ENCODE measurements at regions not wholly inside any gene's neighbourhood (a gene's known extent, or its start where the extent isn't known, plus 50 kb on each side); places are given as distances from the start of the nearest gene placed in this dataset.

DNA sequence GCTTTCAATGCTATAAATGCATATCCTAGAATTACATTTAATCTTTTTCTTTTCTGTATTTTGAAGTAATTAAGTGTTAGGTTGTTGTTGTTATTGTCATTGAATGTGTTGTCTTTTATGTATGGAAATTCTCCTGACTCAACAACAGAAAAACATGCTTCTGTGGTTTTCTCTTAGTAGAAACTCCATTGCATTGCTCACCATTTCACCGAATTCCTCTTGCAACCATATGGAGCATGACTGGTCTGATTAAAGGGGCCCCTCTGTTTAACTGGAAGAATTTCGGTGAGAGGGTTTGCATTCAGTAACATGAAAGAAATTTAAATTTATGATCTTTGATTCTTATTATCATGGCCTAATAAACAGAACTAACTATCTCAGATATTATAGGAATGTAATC is 454.3 kb upstream of the JARID2 start:
- DNase-seq (ENCODE audit: low read depth, low spot score) = no peak
- no peak for FAIRE-seq
- POLR2A ChIA-PET = interaction anchor here (0.6 kb wide), 1 partner anchor 339 kb away, joined by 3 read pairs; no protein-coding TSS in a partner anchor

DNA sequence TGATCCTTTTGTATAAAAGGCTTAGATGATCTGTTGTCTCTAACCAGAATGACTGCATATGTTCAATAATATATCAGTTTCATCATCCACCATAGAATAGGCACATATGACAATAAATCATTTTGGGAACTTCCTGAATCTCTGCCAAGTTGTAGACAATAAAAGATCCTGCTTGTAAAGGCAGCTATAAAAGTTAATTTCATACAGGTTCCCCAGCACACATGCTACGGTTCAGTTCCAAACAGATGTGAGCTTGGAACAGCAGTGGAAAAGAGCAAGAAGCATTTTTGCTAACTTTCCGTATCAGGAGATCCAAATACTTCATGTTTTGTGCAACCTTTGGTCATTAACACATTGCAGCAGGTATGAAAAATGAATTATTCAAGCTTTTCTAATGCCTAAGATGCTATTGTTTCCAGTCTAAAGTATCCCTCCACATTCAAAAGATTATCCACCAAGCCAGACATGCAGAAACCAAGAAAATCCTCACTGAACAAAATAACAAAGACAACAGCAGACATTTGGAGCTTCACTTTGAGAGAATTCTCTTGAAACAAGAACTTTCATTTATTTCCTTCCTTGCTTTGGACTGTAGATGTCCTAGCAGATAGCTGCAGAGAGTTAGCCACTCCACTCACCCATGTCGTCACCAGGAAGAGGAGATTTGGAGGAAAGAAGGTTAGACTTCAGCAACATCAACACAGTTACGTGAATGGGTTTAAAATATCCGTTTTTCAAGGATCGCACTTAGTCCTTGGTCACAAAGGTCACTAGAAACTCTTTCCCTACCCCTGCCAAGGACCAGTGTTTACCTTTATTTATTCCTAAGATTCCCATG is 453.5 kb upstream of the JARID2 start:
- Histone ChIP-seq H3K4me1 (ENCODE audit: control insufficient read depth, insufficient read depth, low read length) (peaks cover 2% of the 10 kb centered on the region; the same call in 1 of the 2 replicates), H3K79me2 (ENCODE audit: control insufficient read depth, insufficient read depth, low read length) (no peaks in the 10 kb centered on the region), H2AFZ (ENCODE audit: control insufficient read depth, low read depth, low read length) (no peak overlapping the region), H3K4me3 (no peak overlapping the region), H3K27me3 (replicated peaks in 1 of 2; ENCODE audit: control insufficient read depth in 2 of 2, insufficient read depth in 2 of 2, low read length in 1 of 2) (no peaks in the 10 kb centered on the region), H4K20me1 (ENCODE audit: control insufficient read depth, insufficient read depth) (no peaks in the 10 kb centered on the region), H3K9me3 (replicated peaks; ENCODE audit: control insufficient read depth, insufficient read depth, low read length) (no peaks in the 10 kb centered on the region), H3K27ac (ENCODE audit: control insufficient read depth, insufficient read depth) (no peak overlapping the region), H3K36me3 (ENCODE audit: control insufficient read depth in 2 of 2, insufficient read depth in 2 of 2, low read length in 1 of 2) (no peaks in the 10 kb centered on the region), H3K9ac (ENCODE audit: control insufficient read depth, insufficient read depth, low read length) (no peak overlapping the region), H3K4me2 (ENCODE audit: control insufficient read depth, insufficient read depth) (no peak overlapping the region)
- RAD21 ChIA-PET (ENCODE audit: unreplicated experiment) = no interaction called here
- 57% methylated on average over 6 of the region's 6 CpGs for WGBS (ENCODE audit: insufficient coverage, insufficient replicate concordance, low lambda C conversion rate, missing lambda C conversion rate)
- TF ChIP-seq IKZF2 (IDR thresholded peaks at IDR 0.05) (no peak), ZNF207 (IDR thresholded peaks at IDR 0.05; ENCODE audit: borderline replicate concordance) (no peak), YY1 (IDR thresholded peaks at IDR 0.05; ENCODE audit: low read depth, low read length) (no peak), EED (IDR thresholded peaks at IDR 0.05; ENCODE audit: low read depth) (no peak), HDAC2 (IDR thresholded peaks at IDR 0.05) (no peak), SP1 (IDR thresholded peaks at IDR 0.05; ENCODE audit: low read depth, low read length) (no peak), ETV6 (conservative IDR thresholded peaks at IDR 0.05 in 1 of 2, IDR thresholded peaks at IDR 0.05 in 1 of 2; ENCODE audit: borderline replicate concordance in 1 of 2, low read depth in 1 of 2) (no peak), TCF7 (IDR thresholded peaks at IDR 0.05; ENCODE audit: borderline replicate concordance) (no peak)
- in situ Hi-C loops (cut with MboI) = no loop called here
- DNase-seq (ENCODE audit: low read depth, low spot score) (no peak), FAIRE-seq (no peak), ATAC-seq (no peak)
- SMC1A ChIA-PET (ENCODE audit: uncharacterized antibody, unreplicated experiment) = interaction anchor here (1.9 kb wide), 1 partner anchor 11 kb away, joined by 5 read pairs; no protein-coding TSS in a partner anchor
- intact Hi-C loops (cut with micrococcal nuclease; ENCODE audit: unreplicated experiment) = no loop called here
- POLR2A ChIA-PET = interaction anchor here (0.6 kb wide), 1 partner anchor 202 kb away, joined by 3 read pairs; no protein-coding TSS in a partner anchor
- BruUV-seq (replicated peaks) = no TSS peak
- CTCF ChIA-PET = no interaction called here

More for the DNA sequence above, 454.3 kb upstream of the JARID2 start:
- H3K9ac ChIP-seq (ENCODE audit: control insufficient read depth, insufficient read depth, low read length) = no peak overlapping the region
- H3K27me3 ChIP-seq (replicated peaks in 1 of 2; ENCODE audit: control insufficient read depth in 2 of 2, insufficient read depth in 2 of 2, low read length in 1 of 2) = no peaks in the 10 kb centered on the region
- in situ Hi-C loops (cut with MboI) = no loop called here
- no peak overlapping the region for H2AFZ ChIP-seq (ENCODE audit: control insufficient read depth, low read depth, low read length)
- RAD21 ChIA-PET (ENCODE audit: unreplicated experiment) = interaction anchor here (0.7 kb wide), 1 partner anchor 64 kb away, joined by 3 read pairs; no protein-coding TSS in a partner anchor
- H3K4me1 ChIP-seq (ENCODE audit: control insufficient read depth, insufficient read depth, low read length) = peaks cover 7% of the 10 kb centered on the region; the same call in 1 of the 2 replicates
- SMC1A ChIA-PET (ENCODE audit: uncharacterized antibody, unreplicated experiment) = interaction anchor here (0.9 to 1.9 kb wide), 2 partner anchors 10 to 80 kb away, joined by 3 to 5 read pairs; no protein-coding TSS in a partner anchor
- no peaks in the 10 kb centered on the region for H3K9me3 ChIP-seq (replicated peaks; ENCODE audit: control insufficient read depth, insufficient read depth, low read length)
- H3K4me3 ChIP-seq = no peak overlapping the region
- TF ChIP-seq NFXL1 (IDR thresholded peaks at IDR 0.05; ENCODE audit: borderline replicate concordance) = no peak
- TF ChIP-seq SMAD1 (IDR thresholded peaks at IDR 0.05; ENCODE audit: low read depth, partially characterized antibody) = no peak
- TF ChIP-seq, protein P1, sequence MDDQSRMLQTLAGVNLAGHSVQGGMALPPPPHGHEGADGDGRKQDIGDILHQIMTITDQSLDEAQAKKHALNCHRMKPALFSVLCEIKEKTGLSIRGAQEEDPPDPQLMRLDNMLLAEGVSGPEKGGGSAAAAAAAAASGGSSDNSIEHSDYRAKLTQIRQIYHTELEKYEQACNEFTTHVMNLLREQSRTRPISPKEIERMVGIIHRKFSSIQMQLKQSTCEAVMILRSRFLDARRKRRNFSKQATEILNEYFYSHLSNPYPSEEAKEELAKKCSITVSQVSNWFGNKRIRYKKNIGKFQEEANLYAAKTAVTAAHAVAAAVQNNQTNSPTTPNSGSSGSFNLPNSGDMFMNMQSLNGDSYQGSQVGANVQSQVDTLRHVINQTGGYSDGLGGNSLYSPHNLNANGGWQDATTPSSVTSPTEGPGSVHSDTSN (IDR thresholded peaks at IDR 0.05; ENCODE audit: insufficient replicate concordance, low read depth, low read length) = no peak
- H3K36me3 ChIP-seq (ENCODE audit: control insufficient read depth in 2 of 2, insufficient read depth in 2 of 2, low read length in 1 of 2) = no peaks in the 10 kb centered on the region
- CTCF ChIA-PET = no interaction called here
- H3K79me2 ChIP-seq (ENCODE audit: control insufficient read depth, insufficient read depth, low read length) = no peaks in the 10 kb centered on the region
- no TSS peak for BruUV-seq (replicated peaks)
- 34% methylated on average over 2 of the region's 2 CpGs for WGBS (ENCODE audit: insufficient coverage, insufficient replicate concordance, low lambda C conversion rate, missing lambda C conversion rate)
- H3K4me2 ChIP-seq (ENCODE audit: control insufficient read depth, insufficient read depth) = no peak overlapping the region
- no peaks in the 10 kb centered on the region for H4K20me1 ChIP-seq (ENCODE audit: control insufficient read depth, insufficient read depth)
- intact Hi-C loops (cut with micrococcal nuclease; ENCODE audit: unreplicated experiment) = no loop called here
- H3K27ac ChIP-seq (ENCODE audit: control insufficient read depth, insufficient read depth) = no peak overlapping the region
- no peak for ATAC-seq

Data from GM12878 (cell line).